HCT116 (cell line): ENCODE measurements at regions not wholly inside any gene's neighbourhood (a gene's known extent, or its start where the extent isn't known, plus 50 kb on each side); places are given as distances from the start of the nearest gene placed in this dataset.

Experiments used
- ATAC-seq: fragments of 200-7000 bp; cut with Tn5 transposase; 2 replicates; pipeline ENCODE4 v1.9.1; 2020; ENCODE audit warnings: mild to moderate bottlenecking, moderate library complexity
- BruUV-seq: library from RNA; stranded (reverse); fragments of 400-500 nt; replicated peaks from 2 replicates; lab custom pipeline; 2021; lab: Mats Ljungman, UMichigan
- CTCF ChIA-PET: fragments of 300-600 bp; sonication (Branson Sonifier 250); formaldehyde crosslinking; loops from one replicate; lab custom pipeline; 2021; ENCODE audit warnings: antibody characterized with exemption; lab: Charles Lee
- POLR2A ChIA-PET: fragments of 300-600, 350-600 bp; sonication (Branson Sonifier 250); formaldehyde crosslinking; loops from one replicate; lab custom pipeline; 2021; ENCODE audit warnings: antibody characterized with exemption; lab: Charles Lee
- RAD21 ChIA-PET, 2 experiments: fragments of 300-600 bp; sonication (Branson Sonifier 250); formaldehyde crosslinking; loops; one replicate each; lab custom pipeline; 2023; ENCODE audit warnings: low total read pairs in 2 of 2; ENCODE audit not compliant: uncharacterized antibody in 2 of 2, unreplicated experiment in 2 of 2, low non-redundant PET in 1 of 2; lab: Charles Lee
- DNase-seq: peaks from one replicate; pipeline ENCODE4 v3.0.0-alpha.2; 2010; ENCODE audit warnings: low read depth, low spot score
- H2AFZ ChIP-seq: fragments of 200-600 bp; shearing (Covaris generic), sonication (generic); 2 replicates; pipeline ENCODE4 v1.6.1; 2017; ENCODE audit warnings: low read depth, mixed run types, mixed read lengths, antibody characterized with exemption, low read length; ENCODE audit not compliant: poor library complexity, severe bottlenecking
- H3K27ac ChIP-seq: 2 replicates; pipeline ENCODE4 v1.5.1; 2012; ENCODE audit warnings: low read depth, low read length
- H3K27me3 ChIP-seq: fragments of 200-600 bp; sonication (generic); 2 replicates; pipeline ENCODE4 v1.6.1; 2016; ENCODE audit warnings: mixed run types, low read length, mixed read lengths; ENCODE audit not compliant: insufficient read depth
- H3K36me3 ChIP-seq, 2 experiments: fragments of 200-500 bp in 1 of 2; fragments of 200-600 bp in 1 of 2; sonication (Bioruptor generic) in 1 of 2; sonication (generic) in 1 of 2; 2 replicates each; pipeline versions ENCODE4 v1.5.1 to v1.6.1; 2014 to 2016; ENCODE audit warnings: low read length in 2 of 2, inconsistent platforms in 1 of 2, mixed read lengths in 1 of 2, mixed run types in 1 of 2; ENCODE audit not compliant: insufficient read depth in 2 of 2, control insufficient read depth in 1 of 2
- H3K4me1 ChIP-seq, 2 experiments: fragments of 200-600 bp in 1 of 2; sonication (generic) in 1 of 2; 2 replicates each; pipeline versions ENCODE4 v1.5.1 to v1.6.1; 2012 to 2017; ENCODE audit warnings: low read length in 2 of 2, inconsistent platforms in 1 of 2, mild to moderate bottlenecking in 1 of 2, mixed read lengths in 1 of 2, mixed run types in 1 of 2, moderate library complexity in 1 of 2; ENCODE audit not compliant: insufficient read depth in 2 of 2, control insufficient read depth in 1 of 2
- H3K4me2 ChIP-seq: fragments of 200-600 bp; sonication (generic); 2 replicates; pipeline ENCODE4 v1.6.1; 2017; ENCODE audit warnings: mixed run types, low read length, mixed read lengths
- H3K4me3 ChIP-seq, 2 experiments: fragments of 200-600 bp in 1 of 2; sonication (generic) in 1 of 2; replicated peaks in 1 of 2; 2 replicates each; pipeline ENCODE4 v1.5.1; 2011 to 2016; ENCODE audit warnings: low read length in 2 of 2, control low read depth in 1 of 2, low read depth in 1 of 2, mild to moderate bottlenecking in 1 of 2, mixed read lengths in 1 of 2, mixed run types in 1 of 2
- H3K79me2 ChIP-seq: fragments of 200-600 bp; sonication (generic); 2 replicates; pipeline ENCODE4 v1.6.1; 2017; ENCODE audit warnings: mild to moderate bottlenecking, mixed run types, low read length, moderate library complexity, mixed read lengths; ENCODE audit not compliant: insufficient read depth
- H3K9ac ChIP-seq: fragments of 200-600 bp; sonication (generic); 2 replicates; pipeline ENCODE4 v1.6.1; 2016; ENCODE audit warnings: low read length, mixed read lengths
- H3K9me2 ChIP-seq: fragments of 200-600 bp; sonication (generic), shearing (Covaris generic); 2 replicates; pipeline ENCODE4 v1.6.1; 2017; ENCODE audit warnings: mixed run types, mild to moderate bottlenecking, moderate library complexity; ENCODE audit not compliant: insufficient read depth
- H3K9me3 ChIP-seq, 2 experiments: fragments of 200-500 bp in 1 of 2; fragments of 200-600 bp in 1 of 2; sonication (Bioruptor generic) in 1 of 2; sonication (generic) in 1 of 2; 2 replicates each; pipeline ENCODE4 v1.6.1; 2014 to 2017; ENCODE audit warnings: low read length in 2 of 2, mixed read lengths in 2 of 2, inconsistent platforms in 1 of 2, low read depth in 1 of 2, mild to moderate bottlenecking in 1 of 2, mixed run types in 1 of 2, moderate library complexity in 1 of 2; ENCODE audit not compliant: control insufficient read depth in 1 of 2, insufficient read depth in 1 of 2
- H4K20me1 ChIP-seq: fragments of 200-600 bp; sonication (generic), shearing (Covaris generic); 2 replicates; pipeline ENCODE4 v1.6.1; 2017; ENCODE audit warnings: mixed run types, mild to moderate bottlenecking, moderate library complexity; ENCODE audit not compliant: insufficient read depth
- EZH2phosphoT487 ChIP-seq: fragments of 200-600 bp; IDR thresholded peaks from 2 replicates; pipeline ENCODE4 v1.6.1; 2018; ENCODE audit warnings: antibody characterized with exemption, borderline replicate concordance
- POLR2A ChIP-seq: IDR thresholded peaks from 2 replicates; pipeline ENCODE4 v1.7.0; 2011; ENCODE audit warnings: borderline replicate concordance; ENCODE audit not compliant: insufficient read depth, insufficient read length; ENCODE audit errors: extremely low read depth
- SP1 ChIP-seq: IDR thresholded peaks from 2 replicates; pipeline ENCODE4 v1.6.1; 2012; ENCODE audit warnings: low read depth
- SRF ChIP-seq: IDR thresholded peaks from 2 replicates; pipeline ENCODE4 v1.6.1; 2012; ENCODE audit warnings: low read depth
- TCF7L2 ChIP-seq: IDR thresholded peaks from 2 replicates; pipeline ENCODE4 v1.7.0; 2011; ENCODE audit warnings: borderline replicate concordance, inconsistent platforms; ENCODE audit not compliant: insufficient read depth, insufficient read length; ENCODE audit errors: extremely low read depth
- YY1 ChIP-seq: IDR thresholded peaks from 2 replicates; pipeline ENCODE4 v1.6.1; 2011; ENCODE audit warnings: low read length, low read depth, moderate library complexity, mild to moderate bottlenecking; ENCODE audit not compliant: insufficient replicate concordance; ENCODE audit errors: extremely low read depth
- intact Hi-C: fragments of 100-400 bp; cut with micrococcal nuclease; formaldehyde crosslinking; loops from 2 replicates; pipeline ENCODE4 v1.10.0; 2022
- TF ChIP-seq, protein P1 (sequence below): IDR thresholded peaks from 2 replicates; pipeline ENCODE4 v1.6.1; 2012
- TF ChIP-seq, protein P2 (sequence below): IDR thresholded peaks from 2 replicates; pipeline ENCODE4 v1.6.1; 2012; ENCODE audit warnings: low read depth

DNA sequence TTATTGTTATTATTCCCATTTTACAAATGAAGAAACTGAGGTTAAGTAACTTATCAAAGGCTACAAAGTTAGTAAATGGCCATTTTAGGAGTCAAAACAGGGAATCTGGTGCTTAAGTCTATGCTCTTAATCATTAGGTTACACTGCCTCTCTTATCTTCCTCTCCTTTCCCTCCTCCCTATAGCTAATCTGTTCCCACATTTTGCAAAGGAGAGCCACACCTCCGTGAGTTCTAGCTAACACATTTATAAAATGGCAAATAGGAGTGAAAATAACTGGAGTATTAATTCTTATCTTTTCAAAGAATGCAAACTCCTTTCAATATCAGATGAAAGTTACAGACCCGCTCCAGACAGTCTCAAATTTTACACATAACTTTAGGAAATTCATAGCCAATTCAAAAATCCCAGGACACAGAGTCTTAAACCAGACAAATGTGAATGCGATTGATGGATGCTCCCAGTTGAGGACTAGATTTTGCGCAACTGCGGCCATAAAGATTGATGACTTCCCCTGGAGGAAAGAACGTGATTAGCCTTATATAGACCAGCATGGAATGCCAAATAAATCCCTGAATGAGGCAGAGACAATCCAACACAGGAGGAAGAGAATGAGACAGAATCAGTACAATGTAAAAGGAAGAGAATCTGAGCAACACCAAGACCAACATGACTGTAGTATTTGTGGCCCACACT, 225.0 kb upstream of the ARID2 start:
- CTCF ChIA-PET, result no interaction called here
- BruUV-seq, result no TSS peak
- no peaks in the 10 kb centered on the region for H3K27me3 ChIP-seq

More for the DNA sequence above, 225.0 kb upstream of the ARID2 start:
- no peaks in the 10 kb centered on the region for H3K9me2 ChIP-seq
- H3K27ac ChIP-seq, result no peak overlapping the region
- ChIA-PET POLR2A (no interaction called here), RAD21 (no interaction called here)
- DNase-seq (no peak), ATAC-seq (no peak)
- no peak overlapping the region for H3K4me2 ChIP-seq
- H3K4me3 ChIP-seq, result no peak overlapping the region
- H4K20me1 ChIP-seq, result no peaks in the 10 kb centered on the region
- no peaks in the 10 kb centered on the region for H3K36me3 ChIP-seq
- no peak overlapping the region for H3K9ac ChIP-seq
- no peak for TF ChIP-seq EZH2phosphoT487
- TF ChIP-seq, protein P1, sequence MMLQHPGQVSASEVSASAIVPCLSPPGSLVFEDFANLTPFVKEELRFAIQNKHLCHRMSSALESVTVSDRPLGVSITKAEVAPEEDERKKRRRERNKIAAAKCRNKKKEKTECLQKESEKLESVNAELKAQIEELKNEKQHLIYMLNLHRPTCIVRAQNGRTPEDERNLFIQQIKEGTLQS, result no peak
- TF ChIP-seq, protein P2, sequence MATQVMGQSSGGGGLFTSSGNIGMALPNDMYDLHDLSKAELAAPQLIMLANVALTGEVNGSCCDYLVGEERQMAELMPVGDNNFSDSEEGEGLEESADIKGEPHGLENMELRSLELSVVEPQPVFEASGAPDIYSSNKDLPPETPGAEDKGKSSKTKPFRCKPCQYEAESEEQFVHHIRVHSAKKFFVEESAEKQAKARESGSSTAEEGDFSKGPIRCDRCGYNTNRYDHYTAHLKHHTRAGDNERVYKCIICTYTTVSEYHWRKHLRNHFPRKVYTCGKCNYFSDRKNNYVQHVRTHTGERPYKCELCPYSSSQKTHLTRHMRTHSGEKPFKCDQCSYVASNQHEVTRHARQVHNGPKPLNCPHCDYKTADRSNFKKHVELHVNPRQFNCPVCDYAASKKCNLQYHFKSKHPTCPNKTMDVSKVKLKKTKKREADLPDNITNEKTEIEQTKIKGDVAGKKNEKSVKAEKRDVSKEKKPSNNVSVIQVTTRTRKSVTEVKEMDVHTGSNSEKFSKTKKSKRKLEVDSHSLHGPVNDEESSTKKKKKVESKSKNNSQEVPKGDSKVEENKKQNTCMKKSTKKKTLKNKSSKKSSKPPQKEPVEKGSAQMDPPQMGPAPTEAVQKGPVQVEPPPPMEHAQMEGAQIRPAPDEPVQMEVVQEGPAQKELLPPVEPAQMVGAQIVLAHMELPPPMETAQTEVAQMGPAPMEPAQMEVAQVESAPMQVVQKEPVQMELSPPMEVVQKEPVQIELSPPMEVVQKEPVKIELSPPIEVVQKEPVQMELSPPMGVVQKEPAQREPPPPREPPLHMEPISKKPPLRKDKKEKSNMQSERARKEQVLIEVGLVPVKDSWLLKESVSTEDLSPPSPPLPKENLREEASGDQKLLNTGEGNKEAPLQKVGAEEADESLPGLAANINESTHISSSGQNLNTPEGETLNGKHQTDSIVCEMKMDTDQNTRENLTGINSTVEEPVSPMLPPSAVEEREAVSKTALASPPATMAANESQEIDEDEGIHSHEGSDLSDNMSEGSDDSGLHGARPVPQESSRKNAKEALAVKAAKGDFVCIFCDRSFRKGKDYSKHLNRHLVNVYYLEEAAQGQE, result no peak
- TF ChIP-seq SRF, result no peak
- no peak for TF ChIP-seq POLR2A
- no peak for TF ChIP-seq TCF7L2
- no peak for TF ChIP-seq SP1
- TF ChIP-seq YY1, result no peak
- no peaks in the 10 kb centered on the region for H3K79me2 ChIP-seq
- intact Hi-C loops, result no loop called here
- no peak overlapping the region for H2AFZ ChIP-seq
- no peaks in the 10 kb centered on the region for H3K4me1 ChIP-seq
- no peaks in the 10 kb centered on the region for H3K9me3 ChIP-seq
